Small intestine (tissue), 7 donors: ENCODE measurements at regions not wholly inside any gene's neighbourhood (a gene's known extent, or its start where the extent isn't known, plus 50 kb on each side); places are given as distances from the start of the nearest gene placed in this dataset.

Experiments
- DNase-seq, 2 donors: peaks; one replicate each; pipeline versions ENCODE4 v3.0.0 to v3.0.0-alpha.2; 2013
- FAIRE-seq: peaks from 2 replicates; lab custom pipeline; 2012; peaks lifted over from hg19 to GRCh38; lab: Jason Lieb, UNC
- H3K27ac ChIP-seq, 3 donors: one replicate each; pipeline ENCODE4 v1.5.1; 2013; ENCODE audit warnings: low read length in 2 of 3, mild to moderate bottlenecking in 2 of 3, control low read depth in 1 of 3, inconsistent platforms in 1 of 3, low read depth in 1 of 3, moderate library complexity in 1 of 3
- H3K27me3 ChIP-seq, 3 donors: one replicate each; pipeline ENCODE4 v1.6.1; 2013; ENCODE audit warnings: low read length in 3 of 3, inconsistent platforms in 1 of 3; ENCODE audit not compliant: control insufficient read depth in 3 of 3, insufficient read depth in 3 of 3
- H3K36me3 ChIP-seq, 3 donors: one replicate each; pipeline ENCODE4 v1.6.1; 2013; ENCODE audit warnings: low read length in 3 of 3, inconsistent platforms in 1 of 3, low read depth in 1 of 3, mild to moderate bottlenecking in 1 of 3, moderate library complexity in 1 of 3; ENCODE audit not compliant: control insufficient read depth in 3 of 3, insufficient read depth in 2 of 3
- H3K4me1 ChIP-seq, 3 donors: one replicate each; pipeline ENCODE4 v1.6.1; 2013; ENCODE audit warnings: low read length in 2 of 3, inconsistent platforms in 1 of 3, low read depth in 1 of 3, mild to moderate bottlenecking in 1 of 3, moderate library complexity in 1 of 3; ENCODE audit not compliant: control insufficient read depth in 3 of 3, insufficient read depth in 2 of 3
- H3K4me3 ChIP-seq, 3 donors: one replicate each; pipeline ENCODE4 v1.5.1; 2013; ENCODE audit warnings: low read length in 3 of 3, control low read depth in 1 of 3, inconsistent platforms in 1 of 3, low read depth in 1 of 3, mild to moderate bottlenecking in 1 of 3, moderate library complexity in 1 of 3
- H3K9me3 ChIP-seq, 2 donors: one replicate each; pipeline ENCODE4 v1.6.1; 2013; ENCODE audit warnings: low read depth in 1 of 2, low read length in 1 of 2; ENCODE audit not compliant: control insufficient read depth in 2 of 2, insufficient read depth in 1 of 2
- WGBS, 3 donors: extraction: QIAGEN DNeasy Blood & Tissue Kit; methylation state at CpG; one replicate each; pipeline ENCODE4 v1.1.7; 2013; 5-methylcytosine and 5-hydroxymethylcytosine counted together
- donor health status: healthy with polysubstance abuse.
- donor health status: control.
- donor health status: control.
- donor health status: Bipolar disorder and iron deficiency.
- donor health status: healthy.

DNA sequence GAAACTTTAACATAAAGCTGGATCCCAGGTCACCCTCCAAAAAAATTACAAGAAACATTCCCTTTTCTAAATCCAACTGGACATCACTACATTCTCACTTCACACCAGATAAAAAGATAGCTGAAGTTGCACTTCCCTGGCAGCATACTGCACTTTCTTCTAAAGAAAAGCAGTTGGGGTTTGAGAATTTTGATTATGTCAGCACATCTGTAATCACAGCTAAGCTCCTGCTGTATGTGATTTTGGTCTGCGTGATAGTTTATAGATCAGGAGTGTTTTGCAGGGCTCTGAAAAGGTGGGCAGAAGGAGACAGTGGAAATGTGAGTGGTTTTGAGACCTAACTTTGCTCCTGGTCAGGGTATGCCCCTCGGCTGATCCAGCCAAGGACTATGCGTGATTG lies 199.1 kb upstream of the AKR1E2 start:
- H3K4me1 ChIP-seq = no peaks in the 10 kb centered on the region
- WGBS, 3 donors = 91 to 97% (median 94%) methylated on average over 3 of the region's 3 CpGs
- H3K36me3 ChIP-seq = no peaks in the 10 kb centered on the region

DNA sequence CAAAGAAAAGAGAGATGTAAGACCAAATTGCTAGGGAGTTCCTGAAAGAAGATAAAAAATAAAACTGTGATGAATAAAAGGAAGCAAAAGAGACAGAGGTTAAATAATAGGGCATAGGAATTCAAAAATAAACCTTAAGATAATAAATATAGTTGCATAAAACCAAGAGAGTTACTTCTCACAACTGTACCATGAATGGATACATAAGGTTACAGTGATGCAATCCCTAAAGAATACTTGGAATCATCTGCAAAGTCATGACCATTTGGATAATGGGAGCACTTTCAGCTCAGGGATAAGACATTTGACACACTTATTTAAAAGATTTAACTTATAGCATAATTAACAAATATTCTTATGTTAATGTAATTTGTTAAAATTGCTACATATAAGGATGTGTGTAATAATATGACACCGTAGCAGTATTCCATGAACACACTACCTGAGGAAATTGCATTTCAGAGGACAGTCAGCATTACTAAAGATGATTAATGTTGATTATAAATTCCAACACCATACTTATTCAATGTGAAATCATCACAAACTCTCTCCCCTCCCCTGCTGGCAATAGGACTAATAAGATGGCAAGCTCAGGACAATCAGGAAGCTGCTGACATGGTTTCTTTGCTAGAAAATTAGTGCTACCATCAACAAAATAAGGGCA lies 202.1 kb upstream of the AKR1E2 start:
- WGBS, 3 donors = 86 to 97% (median 88%) methylated on average over 1 of the region's 1 CpG
- H3K4me1 ChIP-seq = no peaks in the 10 kb centered on the region
- no peak overlapping the region for H3K27ac ChIP-seq
- H3K27me3 ChIP-seq = no peaks in the 10 kb centered on the region
- peaks cover 0 to 5% of the 10 kb centered on the region in 2 donors for H3K9me3 ChIP-seq
- no peak overlapping the region for H3K4me3 ChIP-seq
- no peak for DNase-seq
- no peak for FAIRE-seq
- H3K36me3 ChIP-seq = no peaks in the 10 kb centered on the region

More for the DNA sequence above, 199.1 kb upstream of the AKR1E2 start:
- H3K4me3 ChIP-seq = no peak overlapping the region
- peaks cover 0 to 5% of the 10 kb centered on the region in 2 donors for H3K9me3 ChIP-seq
- FAIRE-seq = no peak
- DNase-seq = no peak
- no peaks in the 10 kb centered on the region for H3K27me3 ChIP-seq
- no peak overlapping the region for H3K27ac ChIP-seq

- DNase-seq (no peak), FAIRE-seq (no peak)
- WGBS, 3 donors = 59 to 70% (median 67%) methylated on average over 7 of the region's 7 CpGs
- Histone ChIP-seq H3K36me3 (no peaks in the 10 kb centered on the region), H3K4me1 (no peaks in the 10 kb centered on the region), H3K4me3 (no peak overlapping the region), H3K9me3 (peaks cover 0 to 5% of the 10 kb centered on the region in 2 donors), H3K27ac (no peak overlapping the region), H3K27me3 (no peaks in the 10 kb centered on the region)
Observed at GRCh38 chr10:4623200-4623599, 202.8 kb upstream of the AKR1E2 start.

DNA sequence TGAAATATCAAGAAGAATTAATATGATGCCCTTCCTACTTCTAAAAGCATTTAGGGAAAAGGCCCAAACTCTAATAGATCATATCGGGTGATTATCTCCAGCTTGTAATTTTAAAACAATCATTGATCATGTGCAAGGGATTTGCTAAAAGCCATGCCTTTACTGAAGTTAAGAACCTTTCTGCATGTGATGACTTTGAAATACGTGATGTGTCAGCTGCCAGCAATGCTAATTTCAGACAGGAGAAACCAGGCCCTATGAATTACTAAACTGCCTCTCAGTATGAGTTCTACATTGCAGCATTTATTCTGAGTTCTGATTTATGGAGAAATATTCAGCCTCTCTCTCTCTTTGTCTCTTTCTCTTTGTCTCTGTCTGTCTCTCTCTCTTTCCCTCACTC lies 203.6 kb upstream of the AKR1E2 start:
- Histone ChIP-seq H3K36me3 (no peaks in the 10 kb centered on the region), H3K4me1 (no peaks in the 10 kb centered on the region), H3K27me3 (no peaks in the 10 kb centered on the region), H3K9me3 (peaks cover 0 to 2% of the 10 kb centered on the region in 2 donors), H3K27ac (no peak overlapping the region), H3K4me3 (no peak overlapping the region)
- no peak for DNase-seq
- WGBS, 3 donors = 81 to 90% (median 83%) methylated on average over 2 of the region's 2 CpGs
- FAIRE-seq = no peak

- FAIRE-seq (no peak), DNase-seq (no peak)
- Histone ChIP-seq H3K4me3 (no peak overlapping the region), H3K9me3 (peaks cover 0 to 7% of the 10 kb centered on the region in 2 donors), H3K27ac (no peak overlapping the region), H3K36me3 (no peaks in the 10 kb centered on the region), H3K27me3 (no peaks in the 10 kb centered on the region), H3K4me1 (no peaks in the 10 kb centered on the region)
- WGBS, 3 donors = 81 to 94% (median 84%) methylated on average over 1 of the region's 1 CpG
Observed at GRCh38 chr10:4617589-4617988, 208.4 kb upstream of the AKR1E2 start.

- no peak for FAIRE-seq
- H3K36me3 ChIP-seq = no peaks in the 10 kb centered on the region
- no peaks in the 10 kb centered on the region for H3K27me3 ChIP-seq
- WGBS, 3 donors = 91 to 97% (median 95%) methylated on average over 1 of the region's 1 CpG
- H3K4me3 ChIP-seq = no peak overlapping the region
- no peaks in the 10 kb centered on the region for H3K4me1 ChIP-seq
- DNase-seq = no peak
- H3K9me3 ChIP-seq = peaks cover 0 to 7% of the 10 kb centered on the region in 2 donors
- no peak overlapping the region for H3K27ac ChIP-seq
Observed at GRCh38 chr10:4615042-4615441, 211.0 kb upstream of the AKR1E2 start.

DNA sequence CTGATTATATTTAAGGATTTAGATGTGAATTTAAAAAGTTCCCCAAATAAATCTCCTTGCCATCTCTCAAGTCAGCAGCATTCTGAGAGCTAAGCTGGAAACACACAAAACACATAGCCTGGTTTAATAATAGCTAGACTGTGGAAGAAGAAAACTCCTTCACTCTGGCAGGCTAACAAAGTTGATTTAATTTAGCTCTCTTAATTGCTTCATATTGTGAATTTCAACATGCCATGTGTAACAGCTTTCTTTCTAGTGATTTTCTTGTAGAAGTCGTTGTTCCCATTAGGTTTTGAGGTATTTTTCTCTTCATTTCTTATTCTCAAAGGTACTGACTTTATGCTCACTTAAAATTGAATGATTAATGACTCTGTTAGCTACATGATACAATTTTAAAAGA lies 216.8 kb upstream of the AKR1E2 start:
- peaks cover 0 to 3% (median 0%) of the 10 kb centered on the region in 3 donors for H3K27me3 ChIP-seq
- H3K4me1 ChIP-seq = no peaks in the 10 kb centered on the region
- H3K4me3 ChIP-seq = no peak overlapping the region
- no peaks in the 10 kb centered on the region for H3K9me3 ChIP-seq
- WGBS, 3 donors = 59 to 68% (median 62%) methylated on average over 1 of the region's 1 CpG
- FAIRE-seq (no peak), DNase-seq (no peak)
- no peak overlapping the region for H3K27ac ChIP-seq
- no peaks in the 10 kb centered on the region for H3K36me3 ChIP-seq

DNA sequence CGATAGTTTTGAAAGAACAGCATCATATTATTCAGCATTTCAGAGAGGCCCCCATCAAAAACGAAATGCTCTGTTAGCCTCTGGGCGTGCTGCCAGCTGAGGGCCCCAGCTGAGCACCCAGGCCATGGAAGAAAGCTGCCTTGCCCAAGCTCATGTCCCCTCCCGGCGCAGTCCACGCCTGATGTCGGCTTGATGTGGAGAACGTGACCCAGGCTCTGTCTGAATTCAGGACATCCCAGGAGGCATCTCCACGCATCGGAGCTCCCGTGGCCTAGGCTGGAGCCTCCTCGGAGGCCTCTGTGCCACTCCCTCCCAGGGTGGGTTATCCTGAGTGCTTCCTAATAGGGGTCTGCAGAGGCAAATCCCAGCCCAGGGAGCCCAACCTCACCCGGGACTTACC lies 218.3 kb upstream of the AKR1E2 start:
- H3K36me3 ChIP-seq = no peaks in the 10 kb centered on the region

More for the DNA sequence above, 218.3 kb upstream of the AKR1E2 start:
- Histone ChIP-seq H3K9me3 (no peaks in the 10 kb centered on the region), H3K27me3 (peaks cover 0 to 3% (median 0%) of the 10 kb centered on the region in 3 donors), H3K4me3 (no peak overlapping the region), H3K4me1 (no peaks in the 10 kb centered on the region), H3K27ac (no peak overlapping the region)
- whole genome bisulfite sequencing, 3 donors = 73 to 87% (median 80%) methylated on average over 13 of the region's 13 CpGs
- FAIRE-seq (no peak), DNase-seq (no peak)
